LNCaP clone FGC (cell line): ENCODE measurements at regions not wholly inside any gene's neighbourhood (a gene's known extent, or its start where the extent isn't known, plus 50 kb on each side); places are given as distances from the start of the nearest gene placed in this dataset.

ENCODE experiments used
- DNase-seq: peaks from one replicate; pipeline ENCODE4 v3.0.0-alpha.2; 2011; ENCODE audit warnings: low read depth
- H3K4me3 ChIP-seq: 2 replicates; pipeline ENCODE4 v1.5.1; 2011; ENCODE audit warnings: mild to moderate bottlenecking, low read depth, low read length, control low read depth
- CTCF ChIP-seq: IDR thresholded peaks from 2 replicates; pipeline ENCODE4 v1.5.1; 2012; ENCODE audit warnings: mild to moderate bottlenecking; ENCODE audit not compliant: control insufficient read depth, insufficient read depth; ENCODE audit errors: extremely low read depth

DNA sequence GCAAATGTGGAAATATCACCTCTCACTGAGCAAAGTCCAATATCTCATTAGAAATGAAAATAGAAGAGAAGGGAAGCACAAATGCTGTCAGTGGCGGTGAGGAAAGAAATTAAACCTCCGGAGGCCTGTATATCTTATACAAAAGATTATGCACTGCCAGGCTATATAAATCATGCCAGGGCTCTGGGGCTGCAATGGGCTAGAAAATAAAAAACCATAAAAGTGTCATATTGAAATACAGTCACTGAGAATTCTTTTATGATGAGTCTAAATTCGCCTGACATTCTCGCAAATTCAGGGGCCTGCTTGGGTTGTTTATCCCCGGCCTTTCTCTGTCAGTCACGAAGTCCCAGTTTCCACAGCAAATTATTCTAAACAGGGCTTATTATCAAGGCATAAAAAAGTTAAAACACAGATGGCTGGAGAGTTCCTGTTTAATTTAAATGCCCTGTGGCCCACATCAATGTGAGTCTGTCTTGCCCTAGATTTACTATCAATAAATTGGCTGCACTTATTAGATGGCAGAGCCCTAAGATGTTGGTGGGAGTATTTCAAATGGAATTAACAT, 193.8 kb downstream of the SNX10 start:
- DNase-seq, result no peak
- TF ChIP-seq CTCF, result no peak
- H3K4me3 ChIP-seq, result no peak overlapping the region

- DNase-seq, result no peak
- no peak for TF ChIP-seq CTCF
- H3K4me3 ChIP-seq, result no peak overlapping the region
Observed at GRCh38 chr7:26486153-26486552, 194.5 kb downstream of the SNX10 start.

- no peak for TF ChIP-seq CTCF
- no peak overlapping the region for H3K4me3 ChIP-seq
- DNase-seq, result no peak
Observed at GRCh38 chr7:26487780-26488515, 196.3 kb downstream of the SNX10 start.

- no peak for DNase-seq
- no peak overlapping the region for H3K4me3 ChIP-seq
- TF ChIP-seq CTCF, result no peak
Observed at GRCh38 chr7:26489391-26489790, 197.7 kb downstream of the SNX10 start.

DNA sequence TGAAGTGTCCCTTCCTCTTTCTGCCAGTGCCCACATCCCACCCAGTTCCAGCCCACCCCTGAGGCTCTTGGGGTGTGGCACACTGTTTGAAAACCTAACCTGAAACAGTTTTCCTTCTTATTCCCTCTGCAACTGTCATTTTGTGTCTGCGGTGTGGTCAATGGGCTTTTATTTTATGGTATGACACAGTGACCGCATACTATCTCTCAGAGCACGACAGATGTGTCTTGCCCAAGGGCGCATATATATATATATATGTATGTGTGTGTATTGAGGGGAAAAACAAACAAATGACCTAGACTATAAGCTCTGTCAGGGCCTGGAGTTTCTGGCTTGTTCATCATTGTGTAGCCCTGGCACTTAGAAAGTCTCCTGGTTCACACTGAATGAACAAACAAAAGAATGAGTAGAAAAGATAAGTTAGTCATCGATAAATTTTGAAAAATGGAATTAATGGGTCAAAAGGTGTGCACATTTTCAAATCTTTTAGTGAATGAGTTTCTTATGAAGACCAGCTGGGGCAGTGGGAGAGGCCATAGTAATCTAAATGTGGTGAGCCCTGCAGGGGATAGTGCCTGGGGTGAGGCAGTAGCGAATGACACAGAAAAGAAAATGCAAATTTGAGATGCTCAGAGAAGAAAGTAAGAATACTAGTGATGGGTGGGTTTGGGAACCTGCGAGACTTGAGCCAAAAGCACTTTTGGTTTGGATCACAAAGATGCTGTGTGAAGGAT, 198.4 kb downstream of the SNX10 start:
- H3K4me3 ChIP-seq, result no peak overlapping the region
- no peak for TF ChIP-seq CTCF
- DNase-seq, result no peak

DNA sequence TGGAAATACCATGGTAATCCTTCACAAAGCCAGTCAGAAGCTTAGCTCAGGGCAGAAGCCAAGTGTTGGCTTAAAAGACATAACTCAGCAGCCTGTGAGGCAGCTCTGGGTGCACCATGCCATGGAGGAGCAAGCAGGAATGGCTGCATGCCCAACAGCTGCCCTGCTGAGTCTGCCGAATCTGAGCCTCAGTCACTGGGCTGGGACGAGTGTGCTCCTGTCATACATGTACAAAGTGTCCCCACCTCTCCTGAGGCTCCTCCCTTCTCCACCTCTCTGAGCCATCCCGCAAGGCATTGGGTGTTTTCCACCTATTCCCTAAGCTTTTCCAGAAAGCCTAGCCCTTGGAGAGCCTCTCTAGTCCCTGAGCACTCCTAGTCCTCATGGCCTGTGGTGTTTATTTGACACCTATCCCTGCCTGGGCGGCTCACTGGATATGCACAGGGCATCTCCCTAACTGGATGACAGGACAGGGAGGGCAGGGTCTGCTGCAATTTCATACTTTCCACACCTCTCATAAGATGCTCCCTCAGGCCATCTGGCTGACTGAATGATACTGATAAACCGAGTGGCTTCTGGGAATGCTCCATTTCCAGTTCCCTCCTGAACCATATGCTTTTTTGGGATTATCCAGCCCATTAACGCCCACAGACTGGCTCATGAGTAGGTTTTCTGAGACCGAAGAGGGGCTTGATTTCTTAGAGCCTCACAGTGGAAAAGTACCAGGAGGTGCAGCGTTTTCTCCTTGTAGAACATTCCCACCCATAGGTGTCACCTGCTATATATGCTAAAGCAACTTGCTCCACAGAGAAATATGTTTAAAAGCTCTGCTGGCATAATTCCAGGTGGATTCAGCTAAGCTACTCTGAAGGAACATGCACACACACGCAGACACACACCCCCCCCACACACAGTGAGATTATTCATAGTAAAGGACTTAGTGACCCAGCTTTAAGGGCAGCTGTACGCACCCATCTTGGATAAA, 199.3 kb downstream of the SNX10 start:
- no peak for TF ChIP-seq CTCF
- DNase-seq, result no peak
- H3K4me3 ChIP-seq, result no peak overlapping the region
